KMS-11 (cell line): ENCODE measurements at regions not wholly inside any gene's neighbourhood (a gene's known extent, or its start where the extent isn't known, plus 50 kb on each side); places are given as distances from the start of the nearest gene placed in this dataset.

Source experiments
- H2AFZ ChIP-seq: fragments of 200-600 bp; sonication (generic); 2 replicates; pipeline ENCODE4 v1.6.1; 2016; ENCODE audit warnings: antibody characterized with exemption, mixed run types, low read depth
- H3K27ac ChIP-seq: fragments of 200-600 bp; sonication (generic); 2 replicates; pipeline ENCODE4 v1.6.1; 2016; ENCODE audit warnings: mild to moderate bottlenecking, mixed run types
- H3K27me3 ChIP-seq: fragments of 200-600 bp; sonication (generic); 2 replicates; pipeline ENCODE4 v1.6.1; 2017; ENCODE audit warnings: mild to moderate bottlenecking, low read depth, mixed run types, moderate library complexity; ENCODE audit not compliant: insufficient read depth
- H3K36me3 ChIP-seq: fragments of 200-600 bp; sonication (generic); 2 replicates; pipeline ENCODE4 v1.6.1; 2017; ENCODE audit warnings: mild to moderate bottlenecking, mixed run types; ENCODE audit not compliant: insufficient read depth
- H3K4me1 ChIP-seq: fragments of 200-600 bp; sonication (generic); 2 replicates; pipeline ENCODE4 v1.6.1; 2016; ENCODE audit warnings: mild to moderate bottlenecking, low read depth, mixed run types; ENCODE audit not compliant: poor library complexity, severe bottlenecking
- H3K4me2 ChIP-seq: fragments of 200-600 bp; sonication (generic); 2 replicates; pipeline ENCODE4 v1.7.0; 2016; ENCODE audit warnings: mild to moderate bottlenecking, mixed run types
- H3K4me3 ChIP-seq: fragments of 200-600 bp; sonication (generic); IDR thresholded peaks from 2 replicates; pipeline ENCODE4 v1.6.1; 2017; ENCODE audit warnings: low read depth, low read length, mixed read lengths; ENCODE audit not compliant: insufficient read depth
- H3K79me2 ChIP-seq: fragments of 200-600 bp; sonication (generic); 2 replicates; pipeline ENCODE4 v1.6.1; 2016; ENCODE audit warnings: low read depth, mixed run types; ENCODE audit not compliant: insufficient read depth
- H3K9ac ChIP-seq: fragments of 200-600 bp; sonication (generic); 2 replicates; pipeline ENCODE4 v1.6.1; 2016; ENCODE audit warnings: mild to moderate bottlenecking, mixed run types
- H4K20me1 ChIP-seq: fragments of 200-600 bp; sonication (generic); 2 replicates; pipeline ENCODE4 v1.6.1; 2016; ENCODE audit warnings: mild to moderate bottlenecking, mixed run types; ENCODE audit not compliant: insufficient read depth
- CTCF ChIP-seq: fragments of 200-600 bp; sonication (generic); conservative IDR thresholded peaks from 2 replicates; pipeline ENCODE4 v1.6.1; 2017; ENCODE audit warnings: low read depth, mild to moderate bottlenecking, antibody characterized with exemption, low read length, moderate library complexity, mixed read lengths

GRCh38 chr11:134544095-134544815 lies 132.2 kb upstream of the B3GAT1 start:
- Histone ChIP-seq H3K27ac (no peak overlapping the region), H3K36me3 (no peaks in the 10 kb centered on the region), H3K27me3 (no peaks in the 10 kb centered on the region), H3K4me1 (no peaks in the 10 kb centered on the region), H4K20me1 (no peaks in the 10 kb centered on the region), H2AFZ (no peak overlapping the region), H3K9ac (no peak overlapping the region), H3K79me2 (no peaks in the 10 kb centered on the region), H3K4me2 (no peak overlapping the region), H3K4me3 (no peak overlapping the region)
- no peak for TF ChIP-seq CTCF

- no peak for TF ChIP-seq CTCF
- no peaks in the 10 kb centered on the region for H3K4me1 ChIP-seq
- no peak overlapping the region for H3K9ac ChIP-seq
- H3K4me2 ChIP-seq, result no peak overlapping the region
- no peak overlapping the region for H3K27ac ChIP-seq
- no peaks in the 10 kb centered on the region for H3K36me3 ChIP-seq
- no peaks in the 10 kb centered on the region for H3K79me2 ChIP-seq
- no peak overlapping the region for H3K4me3 ChIP-seq
- H4K20me1 ChIP-seq, result no peaks in the 10 kb centered on the region
- no peaks in the 10 kb centered on the region for H3K27me3 ChIP-seq
- no peak overlapping the region for H2AFZ ChIP-seq
Measured at GRCh38 chr11:134543645-134544044, 131.6 kb upstream of the B3GAT1 start.

- Histone ChIP-seq H3K27me3 (no peaks in the 10 kb centered on the region), H3K4me1 (no peaks in the 10 kb centered on the region), H3K4me3 (no peak overlapping the region), H3K4me2 (no peak overlapping the region), H3K9ac (no peak overlapping the region), H4K20me1 (no peaks in the 10 kb centered on the region), H3K79me2 (no peaks in the 10 kb centered on the region), H3K36me3 (no peaks in the 10 kb centered on the region), H2AFZ (no peak overlapping the region), H3K27ac (no peak overlapping the region)
- TF ChIP-seq CTCF, result no peak
Measured at GRCh38 chr11:134543241-134543640, 131.2 kb upstream of the B3GAT1 start.

GRCh38 chr11:134542401-134543165 lies 130.5 kb upstream of the B3GAT1 start:
- Histone ChIP-seq H4K20me1 (no peaks in the 10 kb centered on the region), H3K27ac (no peak overlapping the region), H3K4me3 (no peak overlapping the region), H3K9ac (no peak overlapping the region), H3K4me1 (no peaks in the 10 kb centered on the region), H3K4me2 (no peak overlapping the region), H3K27me3 (no peaks in the 10 kb centered on the region), H2AFZ (no peak overlapping the region), H3K36me3 (no peaks in the 10 kb centered on the region), H3K79me2 (no peaks in the 10 kb centered on the region)
- TF ChIP-seq CTCF, result no peak
